ENCODE measurements at regions not wholly inside any gene's neighbourhood (a gene's known extent, or its start where the extent isn't known, plus 50 kb on each side); places are given as distances from the start of the nearest gene placed in this dataset.
"Not testable (repeated sequence)": the region's sequence is repeated elsewhere in the genome, so short reads cannot be mapped to it uniquely, and the experiment has no call there.

GRCh38 chr20:51958099-51959065 lies 156.1 kb upstream of the SALL4 start:
- DNase-seq (ENCODE audit: low spot score), result no peak

GRCh38 chr20:51955756-51956155 lies 153.4 kb upstream of the SALL4 start:
- DNase-seq (ENCODE audit: low spot score), result no peak

GRCh38 chr20:51953731-51954340 lies 151.5 kb upstream of the SALL4 start:
- no peak for DNase-seq (ENCODE audit: low spot score)

GRCh38 chr20:51950926-51951325 lies 148.6 kb upstream of the SALL4 start:
- DNase-seq (ENCODE audit: low spot score), result no peak

GRCh38 chr20:51946586-51946985 lies 144.3 kb upstream of the SALL4 start:
- no peak for DNase-seq (ENCODE audit: low spot score)

- no peak for DNase-seq (ENCODE audit: low spot score)
These were observed 143.6 kb upstream of the SALL4 start for GRCh38 chr20:51945881-51946280.

GRCh38 chr20:51945177-51945576 lies 142.9 kb upstream of the SALL4 start:
- DNase-seq (ENCODE audit: low spot score), result no peak

- no peak for DNase-seq (ENCODE audit: low spot score)
These were observed 141.4 kb upstream of the SALL4 start for GRCh38 chr20:51943761-51944160.

GRCh38 chr20:51943326-51943725 lies 141.0 kb upstream of the SALL4 start:
- DNase-seq (ENCODE audit: low spot score), result not testable (repeated sequence)

GRCh38 chr20:51941503-51941902 lies 139.2 kb upstream of the SALL4 start:
- DNase-seq (ENCODE audit: low spot score), result no peak

GRCh38 chr20:51939259-51939585 lies 136.9 kb upstream of the SALL4 start:
- no peak for DNase-seq (ENCODE audit: low spot score)

GRCh38 chr20:51938559-51939258 lies 136.4 kb upstream of the SALL4 start:
- no peak for DNase-seq (ENCODE audit: low spot score)

- DNase-seq (ENCODE audit: low spot score), result no peak
These were observed 135.5 kb upstream of the SALL4 start for GRCh38 chr20:51937779-51938178.

GRCh38 chr20:51936377-51936776 lies 134.1 kb upstream of the SALL4 start:
- no peak for DNase-seq (ENCODE audit: low spot score)

GRCh38 chr20:51935003-51935358 lies 132.7 kb upstream of the SALL4 start:
- DNase-seq (ENCODE audit: low spot score), result no peak

GRCh38 chr20:51934301-51935002 lies 132.1 kb upstream of the SALL4 start:
- no peak for DNase-seq (ENCODE audit: low spot score)

GRCh38 chr20:51931371-51931781 lies 129.1 kb upstream of the SALL4 start:
- no peak for DNase-seq (ENCODE audit: low spot score)

- no peak for DNase-seq (ENCODE audit: low spot score)
These were observed 128.5 kb upstream of the SALL4 start for GRCh38 chr20:51930775-51931174.

GRCh38 chr20:51928931-51929330 lies 126.6 kb upstream of the SALL4 start:
- no peak for DNase-seq (ENCODE audit: low spot score)

GRCh38 chr20:51927970-51928369 lies 125.6 kb upstream of the SALL4 start:
- DNase-seq (ENCODE audit: low spot score), result not testable (repeated sequence)

GRCh38 chr20:51926670-51927305 lies 124.5 kb upstream of the SALL4 start:
- DNase-seq (ENCODE audit: low spot score), result no peak

- no peak for DNase-seq (ENCODE audit: low spot score)
These were observed 122.2 kb upstream of the SALL4 start for GRCh38 chr20:51924509-51924908.
